Vagina (tissue), 2 donors: ENCODE measurements at regions not wholly inside any gene's neighbourhood (a gene's known extent, or its start where the extent isn't known, plus 50 kb on each side); places are given as distances from the start of the nearest gene placed in this dataset.

Source experiments
- CTCF ChIP-seq, 3 experiments: fragments of 450-650 bp in 2 of 3; fragments of 200-600 bp in 1 of 3; sonication (generic) in 1 of 3; IDR thresholded peaks; one replicate each; pipeline ENCODE4 v1.5.1; 2017 to 2019; ENCODE audit warnings: antibody characterized with exemption in 3 of 3, mild to moderate bottlenecking in 2 of 3, moderate library complexity in 2 of 3
- POLR2A ChIP-seq, 2 donors: fragments of 450-650 bp; IDR thresholded peaks; one replicate each; pipeline ENCODE4 v1.6.1; 2017; ENCODE audit warnings: antibody characterized with exemption in 2 of 2, mild to moderate bottlenecking in 2 of 2, moderate library complexity in 2 of 2
- POLR2AphosphoS5 ChIP-seq, 2 donors: sonication (generic); formaldehyde crosslinking; IDR thresholded peaks; one replicate each; pipeline ENCODE4 v1.9.0; 2017; ENCODE audit warnings: antibody characterized with exemption in 2 of 2, mild to moderate bottlenecking in 2 of 2, low read depth in 1 of 2; ENCODE audit not compliant: insufficient read depth in 1 of 2

- TF ChIP-seq CTCF (IDR thresholded peaks at IDR 0.05) (no peak), POLR2A (IDR thresholded peaks at IDR 0.05) (no peak), POLR2AphosphoS5 (IDR thresholded peaks at IDR 0.05; ENCODE audit: insufficient read depth in 1 of 2, low read depth in 1 of 2) (peak in 1 of 2 donors; percentile 38)
These were observed 116.7 kb downstream of the ARRDC4 start for GRCh38 chr15:98077186-98077585.
